ENCODE measurements at regions not wholly inside any gene's neighbourhood (a gene's known extent, or its start where the extent isn't known, plus 50 kb on each side); places are given as distances from the start of the nearest gene placed in this dataset.
"Not testable (repeated sequence)": the region's sequence is repeated elsewhere in the genome, so short reads cannot be mapped to it uniquely, and the experiment has no call there.

- ATAC-seq; H3K27ac ChIP-seq; H3K4me3 ChIP-seq; H3K36me3 ChIP-seq; H3K9me3 ChIP-seq; H3K4me1 ChIP-seq; DNase-seq; intact Hi-C loops (cut with DNase I); H3K27me3 ChIP-seq: not testable (repeated sequence)
These were observed 576.2 kb upstream of the C9orf72 start for GRCh38 chr9:28149361-28150050.

DNA sequence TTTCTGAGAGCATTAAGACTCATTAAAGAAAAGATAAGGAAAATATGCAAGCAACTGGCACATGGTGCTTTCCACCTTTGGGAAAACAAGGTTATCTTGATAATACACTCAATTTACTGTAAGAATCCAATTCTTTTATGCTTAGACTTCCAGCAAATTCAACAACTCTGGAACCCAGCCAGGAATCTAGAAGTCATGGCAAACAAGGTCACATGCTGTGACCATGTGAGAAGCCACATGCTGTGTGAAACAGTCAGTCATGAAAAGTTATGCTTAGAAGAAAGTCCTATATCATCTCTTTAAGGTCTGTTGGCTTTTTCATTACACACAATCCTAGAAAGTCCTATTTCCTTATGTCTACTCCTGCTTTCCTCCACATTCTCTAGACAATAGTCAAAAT is 581.8 kb upstream of the C9orf72 start:
- Histone ChIP-seq H3K4me1 (no peaks in the 10 kb centered on the region), H3K4me3 (no peak overlapping the region), H3K27ac (no peak overlapping the region), H3K27me3 (no peaks in the 10 kb centered on the region), H3K36me3 (no peaks in the 10 kb centered on the region), H3K9me3 (no peaks in the 10 kb centered on the region)
- DNase-seq (no peak), ATAC-seq (no peak)
- TF ChIP-seq, protein P1, sequence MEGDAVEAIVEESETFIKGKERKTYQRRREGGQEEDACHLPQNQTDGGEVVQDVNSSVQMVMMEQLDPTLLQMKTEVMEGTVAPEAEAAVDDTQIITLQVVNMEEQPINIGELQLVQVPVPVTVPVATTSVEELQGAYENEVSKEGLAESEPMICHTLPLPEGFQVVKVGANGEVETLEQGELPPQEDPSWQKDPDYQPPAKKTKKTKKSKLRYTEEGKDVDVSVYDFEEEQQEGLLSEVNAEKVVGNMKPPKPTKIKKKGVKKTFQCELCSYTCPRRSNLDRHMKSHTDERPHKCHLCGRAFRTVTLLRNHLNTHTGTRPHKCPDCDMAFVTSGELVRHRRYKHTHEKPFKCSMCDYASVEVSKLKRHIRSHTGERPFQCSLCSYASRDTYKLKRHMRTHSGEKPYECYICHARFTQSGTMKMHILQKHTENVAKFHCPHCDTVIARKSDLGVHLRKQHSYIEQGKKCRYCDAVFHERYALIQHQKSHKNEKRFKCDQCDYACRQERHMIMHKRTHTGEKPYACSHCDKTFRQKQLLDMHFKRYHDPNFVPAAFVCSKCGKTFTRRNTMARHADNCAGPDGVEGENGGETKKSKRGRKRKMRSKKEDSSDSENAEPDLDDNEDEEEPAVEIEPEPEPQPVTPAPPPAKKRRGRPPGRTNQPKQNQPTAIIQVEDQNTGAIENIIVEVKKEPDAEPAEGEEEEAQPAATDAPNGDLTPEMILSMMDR (IDR thresholded peaks at IDR 0.05): no peak
- intact Hi-C loops (cut with DNase I): no loop called here

GRCh38 chr9:28155671-28156070 is 582.4 kb upstream of the C9orf72 start:
- Histone ChIP-seq H3K27ac (no peak overlapping the region), H3K36me3 (no peaks in the 10 kb centered on the region), H3K4me1 (no peaks in the 10 kb centered on the region), H3K9me3 (no peaks in the 10 kb centered on the region), H3K27me3 (no peaks in the 10 kb centered on the region), H3K4me3 (no peak overlapping the region)
- no peak for ATAC-seq
- TF ChIP-seq, protein P1 (IDR thresholded peaks at IDR 0.05): no peak
- intact Hi-C loops (cut with DNase I): no loop called here
- DNase-seq: no peak

DNA sequence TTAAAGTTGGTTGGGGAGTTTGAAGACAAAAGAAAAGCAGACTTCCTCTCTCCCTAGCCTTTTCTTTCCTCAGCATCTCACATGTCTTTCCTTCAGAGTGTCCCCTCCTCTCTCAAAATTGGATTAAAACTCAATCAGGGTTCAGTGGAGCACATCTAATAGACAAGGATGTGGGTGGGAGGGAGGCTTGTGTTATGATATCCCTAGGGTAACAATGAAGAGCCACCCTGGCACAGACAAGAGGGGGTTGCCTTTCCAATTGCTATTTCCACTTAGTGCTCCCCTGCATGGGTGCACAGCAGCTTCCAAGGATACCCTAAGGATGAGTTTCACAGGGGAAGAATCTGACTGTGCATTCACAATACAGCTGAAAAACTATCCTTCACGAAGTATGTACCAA is 585.2 kb upstream of the C9orf72 start:
- Histone ChIP-seq H3K27me3 (no peaks in the 10 kb centered on the region), H3K36me3 (no peaks in the 10 kb centered on the region), H3K4me1 (no peaks in the 10 kb centered on the region), H3K4me3 (no peak overlapping the region), H3K27ac (no peak overlapping the region), H3K9me3 (no peaks in the 10 kb centered on the region)
- DNase-seq: no peak
- intact Hi-C loops (cut with DNase I): no loop called here
- TF ChIP-seq, protein P1 (IDR thresholded peaks at IDR 0.05): no peak
- no peak for ATAC-seq

GRCh38 chr9:28163619-28164018 is 590.3 kb upstream of the C9orf72 start:
- Histone ChIP-seq H3K9me3 (no peaks in the 10 kb centered on the region), H3K4me1 (no peaks in the 10 kb centered on the region), H3K4me3 (no peak overlapping the region), H3K27ac (no peak overlapping the region), H3K36me3 (no peaks in the 10 kb centered on the region), H3K27me3 (no peaks in the 10 kb centered on the region)
- TF ChIP-seq, protein P1 (IDR thresholded peaks at IDR 0.05): no peak
- DNase-seq: no peak
- intact Hi-C loops (cut with DNase I): no loop called here
- no peak for ATAC-seq

DNA sequence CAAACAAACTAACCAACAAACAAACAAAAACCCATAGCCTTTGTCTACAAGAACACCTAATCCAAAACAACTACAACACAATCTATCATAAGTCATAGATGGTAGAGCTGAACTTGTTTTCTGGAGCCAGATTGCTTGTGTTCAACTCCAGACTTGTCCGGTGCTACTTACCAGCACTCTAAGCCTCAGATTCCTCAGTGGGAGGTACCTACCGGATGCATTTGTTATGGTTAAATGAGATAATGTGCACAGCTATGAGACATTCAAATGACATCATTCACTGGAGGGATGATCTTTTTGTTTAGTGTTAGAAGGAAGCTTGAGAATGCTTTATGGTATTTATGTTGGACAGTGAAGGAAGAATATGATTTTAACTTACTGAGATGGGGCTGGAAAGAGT is 592.9 kb upstream of the C9orf72 start:
- no peak for DNase-seq
- no peak overlapping the region for H3K27ac ChIP-seq
- intact Hi-C loops (cut with DNase I): no loop called here
- no peaks in the 10 kb centered on the region for H3K27me3 ChIP-seq
- H3K9me3 ChIP-seq: no peaks in the 10 kb centered on the region
- H3K4me3 ChIP-seq: no peak overlapping the region
- H3K36me3 ChIP-seq: no peaks in the 10 kb centered on the region
- H3K4me1 ChIP-seq: no peaks in the 10 kb centered on the region
- TF ChIP-seq, protein P1 (IDR thresholded peaks at IDR 0.05): no peak
- ATAC-seq: no peak
